ENCODE measurements at regions not wholly inside any gene's neighbourhood (a gene's known extent, or its start where the extent isn't known, plus 50 kb on each side); places are given as distances from the start of the nearest gene placed in this dataset.

DNA sequence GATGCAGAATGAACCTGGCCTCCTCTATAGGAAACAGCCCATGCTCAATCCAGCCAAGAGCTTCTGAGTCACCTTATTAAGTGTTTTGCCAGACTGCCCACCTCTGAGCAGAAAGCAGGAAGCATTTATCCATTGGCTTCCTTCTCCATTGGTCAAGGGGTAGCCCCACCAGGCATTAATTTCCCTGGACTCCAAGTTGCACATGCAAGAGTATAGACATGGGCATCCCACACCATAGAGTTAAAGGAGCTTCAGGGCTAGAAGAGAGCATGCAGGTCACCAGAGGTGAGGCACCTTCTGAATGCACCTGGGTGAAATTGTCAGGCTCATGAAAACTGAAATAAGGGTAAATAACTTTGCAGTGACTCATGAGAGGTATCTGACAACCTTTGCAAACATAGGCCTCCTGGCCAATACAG is 230.8 kb upstream of the STAC start:
- TF ChIP-seq POLR2AphosphoS5 (IDR thresholded peaks at IDR 0.05) = no peak
- TF ChIP-seq CTCF (IDR thresholded peaks at IDR 0.05) = no peak
